ENCODE measurements at regions not wholly inside any gene's neighbourhood (a gene's known extent, or its start where the extent isn't known, plus 50 kb on each side); places are given as distances from the start of the nearest gene placed in this dataset.

- H3K4me3 Mint-ChIP-seq (ENCODE audit: unreplicated experiment) = no peak overlapping the region
- H3K9me3 Mint-ChIP-seq (ENCODE audit: low read depth) = no peaks in the 10 kb centered on the region
- H3K4me1 Mint-ChIP-seq (ENCODE audit: low read depth) = peaks cover 16% of the 10 kb centered on the region
- TF ChIP-seq, protein P1, sequence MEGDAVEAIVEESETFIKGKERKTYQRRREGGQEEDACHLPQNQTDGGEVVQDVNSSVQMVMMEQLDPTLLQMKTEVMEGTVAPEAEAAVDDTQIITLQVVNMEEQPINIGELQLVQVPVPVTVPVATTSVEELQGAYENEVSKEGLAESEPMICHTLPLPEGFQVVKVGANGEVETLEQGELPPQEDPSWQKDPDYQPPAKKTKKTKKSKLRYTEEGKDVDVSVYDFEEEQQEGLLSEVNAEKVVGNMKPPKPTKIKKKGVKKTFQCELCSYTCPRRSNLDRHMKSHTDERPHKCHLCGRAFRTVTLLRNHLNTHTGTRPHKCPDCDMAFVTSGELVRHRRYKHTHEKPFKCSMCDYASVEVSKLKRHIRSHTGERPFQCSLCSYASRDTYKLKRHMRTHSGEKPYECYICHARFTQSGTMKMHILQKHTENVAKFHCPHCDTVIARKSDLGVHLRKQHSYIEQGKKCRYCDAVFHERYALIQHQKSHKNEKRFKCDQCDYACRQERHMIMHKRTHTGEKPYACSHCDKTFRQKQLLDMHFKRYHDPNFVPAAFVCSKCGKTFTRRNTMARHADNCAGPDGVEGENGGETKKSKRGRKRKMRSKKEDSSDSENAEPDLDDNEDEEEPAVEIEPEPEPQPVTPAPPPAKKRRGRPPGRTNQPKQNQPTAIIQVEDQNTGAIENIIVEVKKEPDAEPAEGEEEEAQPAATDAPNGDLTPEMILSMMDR (IDR thresholded peaks at IDR 0.05) = no peak
- H3K27me3 Mint-ChIP-seq (ENCODE audit: low read depth) = no peaks in the 10 kb centered on the region
- H3K27ac Mint-ChIP-seq (ENCODE audit: unreplicated experiment) = peak overlapping the region; percentile 22
- no peak for DNase-seq (ENCODE audit: low spot score)
- no peaks in the 10 kb centered on the region for H3K36me3 Mint-ChIP-seq (ENCODE audit: low read depth)
Measured at GRCh38 chr13:22499919-22500318, 680.9 kb upstream of the SGCG start.

GRCh38 chr13:22505489-22505888, 675.3 kb upstream of the SGCG start:
- DNase-seq (ENCODE audit: low spot score) = no peak
- Mint-ChIP-seq H3K27me3 (ENCODE audit: low read depth) (no peaks in the 10 kb centered on the region), H3K4me3 (ENCODE audit: unreplicated experiment) (no peak overlapping the region), H3K36me3 (ENCODE audit: low read depth) (no peaks in the 10 kb centered on the region), H3K4me1 (ENCODE audit: low read depth) (peaks cover 21% of the 10 kb centered on the region), H3K9me3 (ENCODE audit: low read depth) (peaks cover 5% of the 10 kb centered on the region), H3K27ac (ENCODE audit: unreplicated experiment) (no peak overlapping the region)
- TF ChIP-seq, protein P1 (IDR thresholded peaks at IDR 0.05) = no peak

DNA sequence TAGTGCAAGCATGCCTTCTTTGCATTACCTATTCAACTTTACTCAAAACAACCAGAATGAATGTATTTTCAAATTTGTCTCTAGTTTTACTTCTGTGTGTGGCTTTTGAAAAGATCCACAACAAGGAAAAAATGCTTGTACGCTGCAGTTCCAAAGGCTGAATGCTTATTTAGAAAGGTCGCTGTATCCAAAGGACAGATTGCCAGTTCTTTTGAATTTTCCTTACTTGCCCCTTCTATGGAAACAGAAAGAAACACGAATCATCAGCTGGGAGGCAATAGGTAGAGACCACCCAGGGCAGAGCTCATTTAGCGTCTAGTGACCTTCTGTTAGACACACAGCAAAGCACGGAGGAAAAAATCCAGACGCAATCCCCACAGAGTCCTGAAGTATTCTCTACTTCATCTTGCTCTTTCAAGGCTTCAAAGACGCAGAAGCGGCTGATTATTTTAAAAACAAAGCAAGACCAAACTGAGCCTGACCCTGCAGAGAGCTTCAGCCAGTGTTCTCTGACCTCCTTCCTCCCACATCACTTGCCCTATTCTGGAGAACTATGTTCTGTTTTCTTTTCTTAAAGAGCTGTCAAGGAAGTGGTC, 674.6 kb upstream of the SGCG start:
- TF ChIP-seq, protein P1 (IDR thresholded peaks at IDR 0.05) = no peak
- no peaks in the 10 kb centered on the region for H3K27me3 Mint-ChIP-seq (ENCODE audit: low read depth)
- peaks cover 5% of the 10 kb centered on the region for H3K9me3 Mint-ChIP-seq (ENCODE audit: low read depth)
- peaks cover 17% of the 10 kb centered on the region for H3K4me1 Mint-ChIP-seq (ENCODE audit: low read depth)
- DNase-seq (ENCODE audit: low spot score) = no peak
- H3K27ac Mint-ChIP-seq (ENCODE audit: unreplicated experiment) = no peak overlapping the region
- H3K36me3 Mint-ChIP-seq (ENCODE audit: low read depth) = no peaks in the 10 kb centered on the region
- no peak overlapping the region for H3K4me3 Mint-ChIP-seq (ENCODE audit: unreplicated experiment)

- no peak for DNase-seq (ENCODE audit: low spot score)
- no peak overlapping the region for H3K27ac Mint-ChIP-seq (ENCODE audit: unreplicated experiment)
- H3K9me3 Mint-ChIP-seq (ENCODE audit: low read depth) = peaks cover 14% of the 10 kb centered on the region
- peaks cover 4% of the 10 kb centered on the region for H3K4me1 Mint-ChIP-seq (ENCODE audit: low read depth)
- TF ChIP-seq, protein P1 (IDR thresholded peaks at IDR 0.05) = no peak
- H3K27me3 Mint-ChIP-seq (ENCODE audit: low read depth) = no peaks in the 10 kb centered on the region
- H3K4me3 Mint-ChIP-seq (ENCODE audit: unreplicated experiment) = no peak overlapping the region
- H3K36me3 Mint-ChIP-seq (ENCODE audit: low read depth) = no peaks in the 10 kb centered on the region
Measured at GRCh38 chr13:22517544-22517943, 663.2 kb upstream of the SGCG start.

DNA sequence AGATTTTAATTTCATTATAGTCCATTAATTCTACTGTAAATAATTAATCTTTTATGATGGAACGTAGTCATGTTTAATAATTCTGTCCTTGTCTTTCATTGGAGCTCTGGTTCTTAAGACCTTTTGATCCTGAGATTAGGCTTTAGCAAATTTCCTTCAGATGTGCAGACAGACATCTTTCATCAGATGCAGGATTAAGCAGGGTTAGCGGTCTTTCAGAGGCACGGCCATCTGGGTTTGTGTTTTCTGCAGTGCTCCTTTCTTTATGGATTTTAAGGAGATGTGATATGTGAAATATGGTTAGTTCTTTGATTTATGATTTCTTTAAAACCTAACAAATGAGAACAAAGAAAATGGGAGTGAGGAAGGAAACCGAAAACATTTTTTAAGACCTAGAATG, 643.9 kb upstream of the SGCG start:
- Mint-ChIP-seq H3K9me3 (ENCODE audit: low read depth) (peaks cover 18% of the 10 kb centered on the region), H3K36me3 (ENCODE audit: low read depth) (peaks cover 1% of the 10 kb centered on the region), H3K27me3 (ENCODE audit: low read depth) (no peaks in the 10 kb centered on the region), H3K27ac (ENCODE audit: unreplicated experiment) (no peak overlapping the region), H3K4me1 (ENCODE audit: low read depth) (peaks cover 6% of the 10 kb centered on the region), H3K4me3 (ENCODE audit: unreplicated experiment) (no peak overlapping the region)
- DNase-seq (ENCODE audit: low spot score) = no peak
- TF ChIP-seq, protein P1 (IDR thresholded peaks at IDR 0.05) = no peak
